HFFc6 (cell line): ENCODE measurements at regions not wholly inside any gene's neighbourhood (a gene's known extent, or its start where the extent isn't known, plus 50 kb on each side); places are given as distances from the start of the nearest gene placed in this dataset.
"Not testable (repeated sequence)": the region's sequence is repeated elsewhere in the genome, so short reads cannot be mapped to it uniquely, and the experiment has no call there.

ENCODE experiments used
- DNase-seq: peaks from one replicate; pipeline ENCODE4 v3.0.0-alpha.2; 2018
- H3K27ac Mint-ChIP-seq: 2 replicates; pipeline ENCODE4 v1.8.0; 2020; ENCODE audit warnings: mild to moderate bottlenecking, mixed read lengths
- H3K27me3 Mint-ChIP-seq: 2 replicates; pipeline ENCODE4 v1.8.0; 2021; ENCODE audit warnings: mild to moderate bottlenecking, moderate library complexity, mixed read lengths; ENCODE audit not compliant: insufficient read depth
- H3K36me3 Mint-ChIP-seq: 2 replicates; pipeline ENCODE4 v1.8.0; 2021; ENCODE audit warnings: low read depth, mixed read lengths
- H3K4me1 Mint-ChIP-seq: 2 replicates; pipeline ENCODE4 v1.8.0; 2020; ENCODE audit warnings: low read depth, mixed read lengths
- H3K4me3 Mint-ChIP-seq: 2 replicates; pipeline ENCODE4 v1.8.0; 2020; ENCODE audit warnings: mild to moderate bottlenecking, moderate library complexity, mixed read lengths
- H3K9me3 Mint-ChIP-seq: 2 replicates; pipeline ENCODE4 v1.8.0; 2020; ENCODE audit warnings: mild to moderate bottlenecking, mixed read lengths
- CTCF ChIP-seq: fragments of 200-600 bp; sonication (generic); IDR thresholded peaks from 2 replicates; pipeline ENCODE4 v1.5.0; 2021; ENCODE audit warnings: antibody characterized with exemption, mild to moderate bottlenecking

DNA sequence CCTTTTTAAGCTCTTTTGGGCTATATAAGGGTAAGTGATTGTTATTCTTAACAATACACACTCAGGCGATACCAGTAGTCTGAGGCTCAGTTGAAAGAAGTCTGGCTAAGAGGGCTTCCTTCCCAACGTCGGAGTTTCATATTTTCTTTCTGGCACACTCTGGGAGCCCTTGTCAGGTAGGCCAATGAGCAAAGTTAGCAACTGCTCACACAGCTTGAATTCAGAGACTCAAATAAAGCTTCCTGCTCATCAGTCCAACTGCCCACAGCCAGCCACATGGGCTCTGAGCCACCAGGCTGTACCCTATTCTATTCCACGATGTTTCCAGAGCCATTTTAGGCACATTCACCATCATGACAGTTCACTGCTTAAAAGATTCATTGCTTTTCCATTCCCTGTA is 155.1 kb upstream of the TBL1XR1 start:
- Mint-ChIP-seq H3K27me3 (no peaks in the 10 kb centered on the region; the same call in 1 of the 2 replicates), H3K9me3 (no peaks in the 10 kb centered on the region), H3K4me3 (no peak overlapping the region), H3K27ac (no peak overlapping the region), H3K36me3 (no peaks in the 10 kb centered on the region), H3K4me1 (peaks cover 24% of the 10 kb centered on the region)
- DNase-seq, result no peak
- TF ChIP-seq CTCF, result no peak

GRCh38 chr3:177353140-177353539 is 155.9 kb upstream of the TBL1XR1 start:
- Mint-ChIP-seq H3K9me3 (no peaks in the 10 kb centered on the region), H3K4me1 (peaks cover 30% of the 10 kb centered on the region), H3K27me3 (no peaks in the 10 kb centered on the region; the same call in none of the 2 replicates), H3K4me3 (no peak overlapping the region), H3K36me3 (no peaks in the 10 kb centered on the region), H3K27ac (no peak overlapping the region)
- no peak for TF ChIP-seq CTCF
- DNase-seq, result no peak

DNA sequence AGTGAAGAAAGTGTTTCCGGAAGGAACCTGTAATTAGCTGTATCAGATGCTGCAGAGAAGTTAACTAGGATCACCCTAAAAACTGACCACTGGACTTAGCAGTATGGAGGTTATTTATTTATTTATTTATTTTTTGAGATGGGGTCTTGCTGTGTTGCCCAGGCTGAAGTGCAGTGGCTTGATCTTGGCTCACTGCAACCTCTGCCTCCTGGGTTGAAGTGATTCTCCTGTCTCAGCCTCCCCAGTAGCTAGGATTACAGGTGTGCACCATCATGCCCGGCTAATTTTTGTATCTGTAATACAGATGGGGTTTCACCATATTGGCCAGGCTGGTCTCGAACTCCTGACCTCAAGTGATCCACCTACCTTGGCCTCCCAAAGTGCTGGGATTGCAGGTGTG is 156.6 kb upstream of the TBL1XR1 start:
- DNase-seq, H3K27me3 Mint-ChIP-seq, H3K36me3 Mint-ChIP-seq, H3K4me3 Mint-ChIP-seq, H3K27ac Mint-ChIP-seq, H3K9me3 Mint-ChIP-seq: not testable (repeated sequence)
- H3K4me1 Mint-ChIP-seq, result peaks cover 37% of the 10 kb centered on the region

GRCh38 chr3:177354466-177354865 is 157.2 kb upstream of the TBL1XR1 start:
- H3K27me3 Mint-ChIP-seq, result no peaks in the 10 kb centered on the region; the same call in none of the 2 replicates
- peaks cover 39% of the 10 kb centered on the region for H3K4me1 Mint-ChIP-seq
- TF ChIP-seq CTCF, result no peak
- DNase-seq, result no peak
- no peak overlapping the region for H3K27ac Mint-ChIP-seq
- H3K9me3 Mint-ChIP-seq, result no peaks in the 10 kb centered on the region
- H3K36me3 Mint-ChIP-seq, result no peaks in the 10 kb centered on the region
- H3K4me3 Mint-ChIP-seq, result no peak overlapping the region

DNA sequence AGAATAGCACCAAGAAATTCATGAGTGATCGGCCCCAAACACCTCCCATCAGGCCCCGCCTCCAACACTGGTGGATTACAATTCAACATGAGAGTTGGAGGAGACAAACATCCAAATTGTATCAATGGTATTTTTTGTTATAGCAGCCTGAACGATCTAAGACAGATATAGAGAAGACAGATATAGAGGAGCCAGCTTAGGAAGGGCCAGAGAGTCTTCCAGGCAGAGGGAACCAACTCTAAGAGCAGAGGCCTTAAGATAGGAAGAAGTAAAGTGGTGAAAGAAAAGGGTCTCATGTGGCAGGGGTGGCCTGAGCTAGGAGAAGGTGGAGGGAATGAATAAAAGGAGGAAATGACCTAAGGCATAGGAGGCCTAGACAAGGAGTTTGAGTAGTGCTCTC is 158.8 kb upstream of the TBL1XR1 start:
- Mint-ChIP-seq H3K4me1 (peaks cover 45% of the 10 kb centered on the region), H3K4me3 (no peak overlapping the region), H3K9me3 (no peaks in the 10 kb centered on the region), H3K27ac (peak overlapping the region; percentile 95; the same call in 1 of the 2 replicates), H3K27me3 (peaks cover 4% of the 10 kb centered on the region), H3K36me3 (no peaks in the 10 kb centered on the region)
- no peak for TF ChIP-seq CTCF
- no peak for DNase-seq

- no peak for DNase-seq
- Mint-ChIP-seq H3K4me3 (peak overlapping the region; percentile 74; the same call in 1 of the 2 replicates), H3K36me3 (no peaks in the 10 kb centered on the region), H3K27ac (peak overlapping the region; percentile 95), H3K9me3 (no peaks in the 10 kb centered on the region), H3K27me3 (peaks cover 4% of the 10 kb centered on the region), H3K4me1 (peaks cover 47% of the 10 kb centered on the region)
- TF ChIP-seq CTCF, result no peak
These were observed 159.7 kb upstream of the TBL1XR1 start for GRCh38 chr3:177356952-177357351.
